Glutamatergic neuron (in vitro differentiated cells): ENCODE measurements at regions not wholly inside any gene's neighbourhood (a gene's known extent, or its start where the extent isn't known, plus 50 kb on each side); places are given as distances from the start of the nearest gene placed in this dataset.

Experiments
- DNase-seq: peaks from one replicate; pipeline ENCODE4 v3.0.0; 2022
- H3K27ac Mint-ChIP-seq: one replicate; pipeline ENCODE4 v1.8.0; 2020; ENCODE audit warnings: mild to moderate bottlenecking, mixed read lengths, inconsistent platforms; ENCODE audit not compliant: unreplicated experiment
- H3K27me3 Mint-ChIP-seq: one replicate; pipeline ENCODE4 v1.8.0; 2020; ENCODE audit warnings: mild to moderate bottlenecking, moderate library complexity, mixed read lengths, inconsistent platforms; ENCODE audit not compliant: unreplicated experiment
- H3K36me3 Mint-ChIP-seq: one replicate; pipeline ENCODE4 v1.8.0; 2020; ENCODE audit warnings: mild to moderate bottlenecking, mixed read lengths, inconsistent platforms; ENCODE audit not compliant: unreplicated experiment
- H3K4me1 Mint-ChIP-seq: one replicate; pipeline ENCODE4 v1.8.0; 2020; ENCODE audit warnings: mild to moderate bottlenecking, low read depth, mixed read lengths, inconsistent platforms; ENCODE audit not compliant: unreplicated experiment
- H3K4me3 Mint-ChIP-seq: one replicate; pipeline ENCODE4 v1.8.0; 2020; ENCODE audit warnings: mild to moderate bottlenecking, mixed read lengths, inconsistent platforms; ENCODE audit not compliant: unreplicated experiment
- H3K9me3 Mint-ChIP-seq: one replicate; pipeline ENCODE4 v1.8.0; 2020; ENCODE audit warnings: mild to moderate bottlenecking, moderate library complexity, mixed read lengths, inconsistent platforms; ENCODE audit not compliant: unreplicated experiment
- CTCF ChIP-seq: fragments of 200-600 bp; sonication (generic); IDR thresholded peaks from one replicate; pipeline ENCODE4 v1.5.0; 2021; ENCODE audit not compliant: partially characterized antibody, unreplicated experiment

- Mint-ChIP-seq H3K4me1 (no peaks in the 10 kb centered on the region), H3K27ac (no peak overlapping the region), H3K27me3 (no peaks in the 10 kb centered on the region), H3K36me3 (no peaks in the 10 kb centered on the region), H3K4me3 (no peak overlapping the region), H3K9me3 (no peaks in the 10 kb centered on the region)
- no peak for TF ChIP-seq CTCF
- no peak for DNase-seq
Observed at GRCh38 chr11:130616573-130616972, 168.1 kb downstream of the ADAMTS15 start.

- no peaks in the 10 kb centered on the region for H3K27me3 Mint-ChIP-seq
- H3K27ac Mint-ChIP-seq = no peak overlapping the region
- no peak for TF ChIP-seq CTCF
- no peaks in the 10 kb centered on the region for H3K36me3 Mint-ChIP-seq
- peaks cover 3% of the 10 kb centered on the region for H3K4me1 Mint-ChIP-seq
- no peak overlapping the region for H3K4me3 Mint-ChIP-seq
- DNase-seq = no peak
- peaks cover 2% of the 10 kb centered on the region for H3K9me3 Mint-ChIP-seq
Observed at GRCh38 chr11:130617001-130617400, 168.6 kb downstream of the ADAMTS15 start.

GRCh38 chr11:130620548-130620947, 172.1 kb downstream of the ADAMTS15 start:
- peaks cover 17% of the 10 kb centered on the region for H3K4me1 Mint-ChIP-seq
- H3K4me3 Mint-ChIP-seq = no peak overlapping the region
- TF ChIP-seq CTCF = no peak
- no peak overlapping the region for H3K27ac Mint-ChIP-seq
- peaks cover 1% of the 10 kb centered on the region for H3K27me3 Mint-ChIP-seq
- H3K9me3 Mint-ChIP-seq = peaks cover 5% of the 10 kb centered on the region
- no peak for DNase-seq
- H3K36me3 Mint-ChIP-seq = no peaks in the 10 kb centered on the region

GRCh38 chr11:130622141-130622542, 173.7 kb downstream of the ADAMTS15 start:
- Mint-ChIP-seq H3K4me1 (peaks cover 24% of the 10 kb centered on the region), H3K36me3 (no peaks in the 10 kb centered on the region)

More at GRCh38 chr11:130622141-130622542, 173.7 kb downstream of the ADAMTS15 start:
- DNase-seq = no peak
- H3K27me3 Mint-ChIP-seq = peaks cover 4% of the 10 kb centered on the region
- no peak overlapping the region for H3K27ac Mint-ChIP-seq
- peaks cover 10% of the 10 kb centered on the region for H3K9me3 Mint-ChIP-seq
- no peak overlapping the region for H3K4me3 Mint-ChIP-seq
- TF ChIP-seq CTCF = no peak
